ENCODE measurements at regions not wholly inside any gene's neighbourhood (a gene's known extent, or its start where the extent isn't known, plus 50 kb on each side); places are given as distances from the start of the nearest gene placed in this dataset.

- no peak for DNase-seq
Observed at GRCh38 chr6:747028-747427, 54.1 kb upstream of the EXOC2 start.

GRCh38 chr6:744666-745353, 51.9 kb upstream of the EXOC2 start:
- DNase-seq: no peak

GRCh38 chr6:743320-744096, 50.6 kb upstream of the EXOC2 start:
- DNase-seq: no peak

Measured in AML-193 (cell line).